ENCODE measurements at regions not wholly inside any gene's neighbourhood (a gene's known extent, or its start where the extent isn't known, plus 50 kb on each side); places are given as distances from the start of the nearest gene placed in this dataset.

- H3K9me3 ChIP-seq (ENCODE audit: insufficient read depth, low read depth), result no peaks in the 10 kb centered on the region
- no peak for DNase-seq
- no peaks in the 10 kb centered on the region for H3F3A ChIP-seq (ENCODE audit: insufficient read depth, low read depth)
- no peak overlapping the region for H3K4me3 ChIP-seq
- no peak overlapping the region for H3K27ac ChIP-seq
- intact Hi-C loops (cut with micrococcal nuclease; ENCODE audit: unreplicated experiment), result no loop called here
- BruUV-seq (replicated peaks), result no TSS peak
- no peaks in the 10 kb centered on the region for H3K79me2 ChIP-seq (ENCODE audit: low read depth)
- H3K4me2 ChIP-seq, result no peak overlapping the region
- ChIA-PET POLR2A (ENCODE audit: unreplicated experiment) (no interaction called here), CTCF (no interaction called here)
- no peaks in the 10 kb centered on the region for H3K9me2 ChIP-seq (ENCODE audit: insufficient read depth)
- H4K20me1 ChIP-seq (ENCODE audit: insufficient read depth), result no peaks in the 10 kb centered on the region
- H3K4me1 ChIP-seq (replicated peaks; ENCODE audit: insufficient read depth), result no peaks in the 10 kb centered on the region
- H3K36me3 ChIP-seq (ENCODE audit: low read depth), result no peaks in the 10 kb centered on the region
- TF ChIP-seq EZH2 (IDR thresholded peaks at IDR 0.05; ENCODE audit: low read depth) (no peak), CTCF (conservative IDR thresholded peaks at IDR 0.05) (no peak)
- peaks cover 4% of the 10 kb centered on the region; the same call in 1 of the 2 replicates for H3K27me3 ChIP-seq (ENCODE audit: insufficient read depth, low read depth)
- no peak overlapping the region for H2AFZ ChIP-seq
Measured at GRCh38 chr10:35774109-35774508, 132.0 kb upstream of the FZD8 start.

GRCh38 chr10:35770817-35771355 lies 128.8 kb upstream of the FZD8 start:
- Histone ChIP-seq H4K20me1 (ENCODE audit: insufficient read depth) (no peaks in the 10 kb centered on the region), H3K4me3 (no peak overlapping the region), H3K9me2 (ENCODE audit: insufficient read depth) (no peaks in the 10 kb centered on the region), H3K27ac (no peak overlapping the region), H3K79me2 (ENCODE audit: low read depth) (no peaks in the 10 kb centered on the region), H3K27me3 (ENCODE audit: insufficient read depth, low read depth) (peaks cover 15% of the 10 kb centered on the region), H3K36me3 (ENCODE audit: low read depth) (no peaks in the 10 kb centered on the region), H3K9me3 (ENCODE audit: insufficient read depth, low read depth) (no peaks in the 10 kb centered on the region), H2AFZ (no peak overlapping the region), H3K4me1 (replicated peaks; ENCODE audit: insufficient read depth) (no peaks in the 10 kb centered on the region), H3K4me2 (no peak overlapping the region), H3F3A (ENCODE audit: insufficient read depth, low read depth) (no peaks in the 10 kb centered on the region)
- BruUV-seq (replicated peaks), result no TSS peak
- ChIA-PET CTCF (no interaction called here), POLR2A (ENCODE audit: unreplicated experiment) (no interaction called here)
- no peak for TF ChIP-seq CTCF (conservative IDR thresholded peaks at IDR 0.05)
- TF ChIP-seq EZH2 (IDR thresholded peaks at IDR 0.05; ENCODE audit: low read depth), result no peak
- DNase-seq, result no peak
- intact Hi-C loops (cut with micrococcal nuclease; ENCODE audit: unreplicated experiment), result no loop called here

- Histone ChIP-seq H3K36me3 (ENCODE audit: low read depth) (no peaks in the 10 kb centered on the region), H4K20me1 (ENCODE audit: insufficient read depth) (no peaks in the 10 kb centered on the region), H3K4me3 (no peak overlapping the region), H3K4me2 (no peak overlapping the region), H3K4me1 (replicated peaks; ENCODE audit: insufficient read depth) (no peaks in the 10 kb centered on the region), H3F3A (ENCODE audit: insufficient read depth, low read depth) (no peaks in the 10 kb centered on the region), H3K79me2 (ENCODE audit: low read depth) (no peaks in the 10 kb centered on the region), H2AFZ (no peak overlapping the region), H3K27ac (no peak overlapping the region), H3K27me3 (ENCODE audit: insufficient read depth, low read depth) (peaks cover 15% of the 10 kb centered on the region), H3K9me3 (ENCODE audit: insufficient read depth, low read depth) (no peaks in the 10 kb centered on the region), H3K9me2 (ENCODE audit: insufficient read depth) (no peaks in the 10 kb centered on the region)
- no peak for TF ChIP-seq CTCF (conservative IDR thresholded peaks at IDR 0.05)
- TF ChIP-seq EZH2 (IDR thresholded peaks at IDR 0.05; ENCODE audit: low read depth), result no peak
- ChIA-PET POLR2A (ENCODE audit: unreplicated experiment) (no interaction called here), CTCF (no interaction called here)
- BruUV-seq (replicated peaks), result no TSS peak
- intact Hi-C loops (cut with micrococcal nuclease; ENCODE audit: unreplicated experiment), result no loop called here
- no peak for DNase-seq
Measured at GRCh38 chr10:35769795-35770194, 127.7 kb upstream of the FZD8 start.
